Astrocyte (in vitro differentiated cells and primary cell): ENCODE measurements at regions not wholly inside any gene's neighbourhood (a gene's known extent, or its start where the extent isn't known, plus 50 kb on each side); places are given as distances from the start of the nearest gene placed in this dataset.

Experiments
- DNase-seq: peaks from one replicate; pipeline ENCODE4 v3.0.0-alpha.2; 2010; ENCODE audit warnings: low read depth
- FAIRE-seq: peaks from 2 replicates; lab custom pipeline; 2011; peaks lifted over from hg19 to GRCh38; lab: Jason Lieb, UNC
- H2AFZ ChIP-seq: 2 replicates; pipeline ENCODE4 v1.6.0; 2012; ENCODE audit warnings: low read depth, low read length, inconsistent platforms
- H3K27ac ChIP-seq: 2 replicates; pipeline ENCODE4 v1.5.1; 2011; ENCODE audit warnings: low read depth, low read length, inconsistent platforms
- H3K27me3 ChIP-seq: 2 replicates; pipeline ENCODE4 v1.6.0; 2011; ENCODE audit warnings: low read length, inconsistent platforms; ENCODE audit not compliant: insufficient read depth
- H3K36me3 ChIP-seq: 2 replicates; pipeline ENCODE4 v1.5.1; 2011; ENCODE audit warnings: low read length, inconsistent platforms; ENCODE audit not compliant: insufficient read depth
- H3K4me1 ChIP-seq: 2 replicates; pipeline ENCODE4 v1.5.1; 2011; ENCODE audit warnings: low read length, inconsistent platforms; ENCODE audit not compliant: insufficient read depth
- H3K4me2 ChIP-seq: 2 replicates; pipeline ENCODE4 v1.6.0; 2012; ENCODE audit warnings: low read length, inconsistent platforms
- H3K4me3 ChIP-seq: 2 replicates; pipeline ENCODE4 v1.5.1; 2011; ENCODE audit warnings: low read depth, mild to moderate bottlenecking, low read length, inconsistent platforms; ENCODE audit not compliant: insufficient read depth
- H3K79me2 ChIP-seq: 2 replicates; pipeline ENCODE4 v1.6.0; 2012; ENCODE audit warnings: mild to moderate bottlenecking, low read length, inconsistent platforms; ENCODE audit not compliant: insufficient read depth
- H3K9ac ChIP-seq: 2 replicates; pipeline ENCODE4 v1.6.0; 2012; ENCODE audit warnings: mild to moderate bottlenecking, low read length, inconsistent platforms
- H3K9me3 ChIP-seq: 2 replicates; pipeline ENCODE4 v1.5.1; 2012; ENCODE audit warnings: low read depth, mild to moderate bottlenecking, low read length, inconsistent platforms; ENCODE audit not compliant: insufficient read depth
- H4K20me1 ChIP-seq: 2 replicates; pipeline ENCODE4 v1.6.0; 2012; ENCODE audit warnings: low read length, inconsistent platforms; ENCODE audit not compliant: insufficient read depth
- H3K27ac Mint-ChIP-seq: one replicate; pipeline ENCODE4 v1.8.0; 2021; ENCODE audit warnings: mild to moderate bottlenecking, mixed read lengths; ENCODE audit not compliant: unreplicated experiment
- H3K27me3 Mint-ChIP-seq: one replicate; pipeline ENCODE4 v1.8.0; 2021; ENCODE audit warnings: low read depth, mixed read lengths; ENCODE audit not compliant: unreplicated experiment
- H3K36me3 Mint-ChIP-seq: one replicate; pipeline ENCODE4 v1.8.0; 2021; ENCODE audit warnings: low read depth, mixed read lengths; ENCODE audit not compliant: unreplicated experiment
- H3K4me1 Mint-ChIP-seq: one replicate; pipeline ENCODE4 v1.8.0; 2021; ENCODE audit warnings: low read depth, mixed read lengths; ENCODE audit not compliant: unreplicated experiment
- H3K4me3 Mint-ChIP-seq: one replicate; pipeline ENCODE4 v1.8.0; 2021; ENCODE audit warnings: mild to moderate bottlenecking, moderate library complexity, mixed read lengths; ENCODE audit not compliant: unreplicated experiment
- H3K9me3 Mint-ChIP-seq: one replicate; pipeline ENCODE4 v1.8.0; 2021; ENCODE audit warnings: mild to moderate bottlenecking, mixed read lengths; ENCODE audit not compliant: unreplicated experiment
- EZH2 ChIP-seq: IDR thresholded peaks from 2 replicates; pipeline ENCODE4 v1.6.1; 2012; ENCODE audit warnings: mild to moderate bottlenecking, low read length, inconsistent platforms; ENCODE audit not compliant: insufficient read depth
- TF ChIP-seq, protein P1 (sequence below): IDR thresholded peaks from 2 replicates; pipeline ENCODE4 v1.5.1; 2011; ENCODE audit warnings: low read depth, mild to moderate bottlenecking, inconsistent platforms, low read length, moderate library complexity; ENCODE audit not compliant: insufficient read depth

DNA sequence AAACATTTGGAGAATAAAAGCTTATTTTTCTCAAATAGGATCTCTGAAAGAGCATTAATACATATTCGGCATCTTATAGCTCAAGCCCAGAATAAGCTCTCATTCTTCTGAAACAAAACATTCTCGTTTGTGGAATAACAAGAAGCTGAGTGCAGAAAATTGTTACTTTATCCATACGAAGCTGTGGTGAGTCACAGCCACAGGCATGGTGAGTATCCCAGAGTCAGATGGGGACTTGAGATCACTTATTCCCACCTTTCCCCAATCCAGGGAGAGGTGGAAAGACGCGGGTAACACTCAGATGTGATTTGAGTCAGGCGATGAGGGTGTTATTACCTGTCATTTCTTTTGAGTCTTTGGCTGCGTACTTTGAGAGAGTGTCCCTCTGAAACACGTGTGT lies 214.6 kb upstream of the TMEM132C start:
- Mint-ChIP-seq H3K9me3 (peaks cover 3% of the 10 kb centered on the region), H3K4me3 (no peak overlapping the region), H3K4me1 (no peaks in the 10 kb centered on the region), H3K36me3 (no peaks in the 10 kb centered on the region), H3K27ac (no peak overlapping the region), H3K27me3 (no peaks in the 10 kb centered on the region)
- Histone ChIP-seq H3K4me3 (no peak overlapping the region), H3K79me2 (no peaks in the 10 kb centered on the region), H2AFZ (peak overlapping the region; percentile 13), H3K36me3 (no peaks in the 10 kb centered on the region), H3K9ac (no peak overlapping the region), H4K20me1 (no peaks in the 10 kb centered on the region), H3K9me3 (no peaks in the 10 kb centered on the region), H3K4me1 (no peaks in the 10 kb centered on the region), H3K27ac (no peak overlapping the region), H3K4me2 (peak overlapping the region; percentile 21), H3K27me3 (no peaks in the 10 kb centered on the region)
- FAIRE-seq = no peak
- no peak for TF ChIP-seq EZH2
- TF ChIP-seq, protein P1, sequence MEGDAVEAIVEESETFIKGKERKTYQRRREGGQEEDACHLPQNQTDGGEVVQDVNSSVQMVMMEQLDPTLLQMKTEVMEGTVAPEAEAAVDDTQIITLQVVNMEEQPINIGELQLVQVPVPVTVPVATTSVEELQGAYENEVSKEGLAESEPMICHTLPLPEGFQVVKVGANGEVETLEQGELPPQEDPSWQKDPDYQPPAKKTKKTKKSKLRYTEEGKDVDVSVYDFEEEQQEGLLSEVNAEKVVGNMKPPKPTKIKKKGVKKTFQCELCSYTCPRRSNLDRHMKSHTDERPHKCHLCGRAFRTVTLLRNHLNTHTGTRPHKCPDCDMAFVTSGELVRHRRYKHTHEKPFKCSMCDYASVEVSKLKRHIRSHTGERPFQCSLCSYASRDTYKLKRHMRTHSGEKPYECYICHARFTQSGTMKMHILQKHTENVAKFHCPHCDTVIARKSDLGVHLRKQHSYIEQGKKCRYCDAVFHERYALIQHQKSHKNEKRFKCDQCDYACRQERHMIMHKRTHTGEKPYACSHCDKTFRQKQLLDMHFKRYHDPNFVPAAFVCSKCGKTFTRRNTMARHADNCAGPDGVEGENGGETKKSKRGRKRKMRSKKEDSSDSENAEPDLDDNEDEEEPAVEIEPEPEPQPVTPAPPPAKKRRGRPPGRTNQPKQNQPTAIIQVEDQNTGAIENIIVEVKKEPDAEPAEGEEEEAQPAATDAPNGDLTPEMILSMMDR = no peak
- DNase-seq = peak; percentile 51

DNA sequence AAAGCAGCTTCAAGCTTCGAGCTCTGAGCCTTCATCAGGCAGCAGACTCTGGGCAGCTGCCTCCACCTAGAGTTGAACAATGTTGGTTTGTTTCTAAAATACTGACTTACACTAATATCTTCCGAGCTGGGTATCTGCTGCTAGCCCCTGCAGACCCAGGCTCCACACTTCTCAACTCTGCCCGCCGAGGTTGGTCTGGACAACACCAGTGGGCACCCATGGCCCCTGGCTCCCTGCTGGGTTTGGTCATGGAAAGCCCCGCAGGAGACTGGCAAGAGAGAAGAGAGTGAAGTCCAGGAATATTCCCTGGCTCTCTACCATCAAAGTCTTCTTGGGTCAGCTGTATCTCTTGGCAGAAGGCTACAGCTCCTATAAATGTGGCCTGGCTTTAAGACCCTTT lies 214.2 kb upstream of the TMEM132C start:
- no peaks in the 10 kb centered on the region for H3K4me1 ChIP-seq
- no peaks in the 10 kb centered on the region for H3K79me2 ChIP-seq
- no peak overlapping the region for H3K27ac Mint-ChIP-seq
- H3K27ac ChIP-seq = no peak overlapping the region
- peak overlapping the region; percentile 13 for H2AFZ ChIP-seq
- H3K36me3 Mint-ChIP-seq = no peaks in the 10 kb centered on the region
- H3K4me1 Mint-ChIP-seq = no peaks in the 10 kb centered on the region
- no peak overlapping the region for H3K9ac ChIP-seq
- no peaks in the 10 kb centered on the region for H4K20me1 ChIP-seq
- H3K4me2 ChIP-seq = peak overlapping the region; percentile 21
- FAIRE-seq = no peak
- TF ChIP-seq EZH2 = no peak
- TF ChIP-seq, protein P1 = no peak
- no peak overlapping the region for H3K4me3 Mint-ChIP-seq
- no peaks in the 10 kb centered on the region for H3K36me3 ChIP-seq
- H3K27me3 Mint-ChIP-seq = no peaks in the 10 kb centered on the region
- no peak for DNase-seq
- peaks cover 3% of the 10 kb centered on the region for H3K9me3 Mint-ChIP-seq
- H3K4me3 ChIP-seq = no peak overlapping the region
- no peaks in the 10 kb centered on the region for H3K27me3 ChIP-seq
- no peaks in the 10 kb centered on the region for H3K9me3 ChIP-seq

DNA sequence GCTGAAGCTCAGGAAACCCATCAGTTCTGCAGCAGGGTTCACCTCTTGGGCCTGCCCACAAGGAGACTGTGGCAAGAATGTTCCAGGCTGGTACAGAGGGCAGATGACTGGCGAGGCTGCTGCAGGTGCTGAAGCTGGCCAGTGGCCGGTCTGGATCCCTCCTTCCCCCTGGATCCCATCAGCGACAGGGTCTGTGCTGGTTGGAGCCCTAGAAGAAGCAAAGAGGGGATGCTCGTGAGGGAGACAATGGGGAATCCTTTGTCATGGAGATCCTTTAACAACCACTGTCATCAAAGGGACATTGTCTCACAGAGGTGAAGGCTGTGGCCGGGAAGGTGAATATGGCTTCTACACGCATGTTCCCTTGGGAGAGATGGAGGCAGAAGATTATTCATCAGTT lies 211.4 kb upstream of the TMEM132C start:
- no peaks in the 10 kb centered on the region for H4K20me1 ChIP-seq
- no peak overlapping the region for H3K4me3 ChIP-seq
- H3K4me2 ChIP-seq = no peak overlapping the region
- no peaks in the 10 kb centered on the region for H3K36me3 ChIP-seq
- no peak overlapping the region for H3K27ac ChIP-seq
- TF ChIP-seq EZH2 = no peak
- TF ChIP-seq, protein P1 = no peak
- H3K9ac ChIP-seq = no peak overlapping the region
- DNase-seq = no peak
- H3K27ac Mint-ChIP-seq = no peak overlapping the region
- H3K36me3 Mint-ChIP-seq = no peaks in the 10 kb centered on the region
- H3K9me3 ChIP-seq = no peaks in the 10 kb centered on the region
- H3K79me2 ChIP-seq = no peaks in the 10 kb centered on the region
- H3K27me3 ChIP-seq = no peaks in the 10 kb centered on the region
- no peaks in the 10 kb centered on the region for H3K4me1 Mint-ChIP-seq
- no peaks in the 10 kb centered on the region for H3K27me3 Mint-ChIP-seq
- no peaks in the 10 kb centered on the region for H3K9me3 Mint-ChIP-seq
- H2AFZ ChIP-seq = no peak overlapping the region
- no peak overlapping the region for H3K4me3 Mint-ChIP-seq
- no peak for FAIRE-seq
- H3K4me1 ChIP-seq = no peaks in the 10 kb centered on the region
